ENCODE measurements at regions not wholly inside any gene's neighbourhood (a gene's known extent, or its start where the extent isn't known, plus 50 kb on each side); places are given as distances from the start of the nearest gene placed in this dataset.
A peak's percentile ranks its signal among the peaks of the same experiment; 100 is the strongest.

- Histone ChIP-seq H3K36me3 (ENCODE audit: insufficient read depth, low read length) (no peaks in the 10 kb centered on the region), H3K9ac (ENCODE audit: insufficient read length) (peak overlapping the region; percentile 11), H3K9me3 (ENCODE audit: low read depth, low read length) (no peaks in the 10 kb centered on the region), H3K4me3 (peak overlapping the region; percentile 65), H3K27ac (peak overlapping the region; percentile 95)
- DNase-seq (ENCODE audit: low read depth, low spot score): no peak
- no peak for TF ChIP-seq FOXP2 (optimal IDR thresholded peaks at IDR 0.05; ENCODE audit: control extremely low read depth, extremely low read length, insufficient read depth)
- no peak for TF ChIP-seq EZH2 (IDR thresholded peaks at IDR 0.05)
- no peak for TF ChIP-seq POLR2AphosphoS5 (IDR thresholded peaks at IDR 0.05; ENCODE audit: borderline replicate concordance, low read depth, low read length)
Observed at GRCh38 chr2:67651565-67651964, 254.4 kb downstream of the ETAA1 start.

- no peak for DNase-seq (ENCODE audit: low read depth, low spot score)
- Histone ChIP-seq H3K9me3 (ENCODE audit: low read depth, low read length) (no peaks in the 10 kb centered on the region), H3K4me3 (no peak overlapping the region), H3K9ac (ENCODE audit: insufficient read length) (no peak overlapping the region), H3K36me3 (ENCODE audit: insufficient read depth, low read length) (no peaks in the 10 kb centered on the region), H3K27ac (no peak overlapping the region)
- TF ChIP-seq POLR2AphosphoS5 (IDR thresholded peaks at IDR 0.05; ENCODE audit: borderline replicate concordance, low read depth, low read length) (no peak), EZH2 (IDR thresholded peaks at IDR 0.05) (no peak), FOXP2 (optimal IDR thresholded peaks at IDR 0.05; ENCODE audit: control extremely low read depth, extremely low read length, insufficient read depth) (no peak)
Observed at GRCh38 chr2:67652679-67653078, 255.5 kb downstream of the ETAA1 start.

- H3K27ac ChIP-seq: no peak overlapping the region
Observed at GRCh38 chr2:67656875-67657274, 259.7 kb downstream of the ETAA1 start.

GRCh38 chr2:67658820-67659219, 261.7 kb downstream of the ETAA1 start:
- 0 out of 2 replicates have a peak, but pooled peaks cover 4% of the 10 kb centered on the region for H3K9me3 ChIP-seq (ENCODE audit: low read depth, low read length)
- H3K36me3 ChIP-seq (ENCODE audit: insufficient read depth, low read length): no peaks in the 10 kb centered on the region
- H3K4me3 ChIP-seq: no peak overlapping the region
- DNase-seq (ENCODE audit: low read depth, low spot score): no peak
- TF ChIP-seq FOXP2 (optimal IDR thresholded peaks at IDR 0.05; ENCODE audit: control extremely low read depth, extremely low read length, insufficient read depth) (no peak), POLR2AphosphoS5 (IDR thresholded peaks at IDR 0.05; ENCODE audit: borderline replicate concordance, low read depth, low read length) (no peak), EZH2 (IDR thresholded peaks at IDR 0.05) (no peak)
- no peak overlapping the region for H3K27ac ChIP-seq
- no peak overlapping the region for H3K9ac ChIP-seq (ENCODE audit: insufficient read length)

More at GRCh38 chr2:67656875-67657274, 259.7 kb downstream of the ETAA1 start:
- no peak for DNase-seq (ENCODE audit: low read depth, low spot score)
- no peak for TF ChIP-seq FOXP2 (optimal IDR thresholded peaks at IDR 0.05; ENCODE audit: control extremely low read depth, extremely low read length, insufficient read depth)
- no peak for TF ChIP-seq EZH2 (IDR thresholded peaks at IDR 0.05)
- no peak for TF ChIP-seq POLR2AphosphoS5 (IDR thresholded peaks at IDR 0.05; ENCODE audit: borderline replicate concordance, low read depth, low read length)
- no peak overlapping the region for H3K9ac ChIP-seq (ENCODE audit: insufficient read length)
- H3K9me3 ChIP-seq (ENCODE audit: low read depth, low read length): 0 out of 2 replicates have a peak, but pooled peaks cover 4% of the 10 kb centered on the region
- no peak overlapping the region for H3K4me3 ChIP-seq
- no peaks in the 10 kb centered on the region for H3K36me3 ChIP-seq (ENCODE audit: insufficient read depth, low read length)

- Histone ChIP-seq H3K4me3 (no peak overlapping the region), H3K9me3 (ENCODE audit: low read depth, low read length) (0 out of 2 replicates have a peak, but pooled peaks cover 4% of the 10 kb centered on the region), H3K9ac (ENCODE audit: insufficient read length) (no peak overlapping the region), H3K36me3 (ENCODE audit: insufficient read depth, low read length) (no peaks in the 10 kb centered on the region), H3K27ac (no peak overlapping the region)
- TF ChIP-seq EZH2 (IDR thresholded peaks at IDR 0.05) (no peak), FOXP2 (optimal IDR thresholded peaks at IDR 0.05; ENCODE audit: control extremely low read depth, extremely low read length, insufficient read depth) (no peak), POLR2AphosphoS5 (IDR thresholded peaks at IDR 0.05; ENCODE audit: borderline replicate concordance, low read depth, low read length) (no peak)
- no peak for DNase-seq (ENCODE audit: low read depth, low spot score)
Observed at GRCh38 chr2:67660015-67660602, 263.0 kb downstream of the ETAA1 start.

GRCh38 chr2:67660871-67661270, 263.7 kb downstream of the ETAA1 start:
- no peak for DNase-seq (ENCODE audit: low read depth, low spot score)

GRCh38 chr2:67662222-67662621, 265.1 kb downstream of the ETAA1 start:
- H3K4me3 ChIP-seq: no peak overlapping the region
- no peaks in the 10 kb centered on the region for H3K36me3 ChIP-seq (ENCODE audit: insufficient read depth, low read length)
- TF ChIP-seq POLR2AphosphoS5 (IDR thresholded peaks at IDR 0.05; ENCODE audit: borderline replicate concordance, low read depth, low read length) (no peak), EZH2 (IDR thresholded peaks at IDR 0.05) (no peak), FOXP2 (optimal IDR thresholded peaks at IDR 0.05; ENCODE audit: control extremely low read depth, extremely low read length, insufficient read depth) (no peak)
- H3K9ac ChIP-seq (ENCODE audit: insufficient read length): no peak overlapping the region
- H3K9me3 ChIP-seq (ENCODE audit: low read depth, low read length): 0 out of 2 replicates have a peak, but pooled peaks cover 4% of the 10 kb centered on the region
- no peak for DNase-seq (ENCODE audit: low read depth, low spot score)
- H3K27ac ChIP-seq: no peak overlapping the region

More at GRCh38 chr2:67660871-67661270, 263.7 kb downstream of the ETAA1 start:
- Histone ChIP-seq H3K27ac (no peak overlapping the region), H3K4me3 (no peak overlapping the region), H3K36me3 (ENCODE audit: insufficient read depth, low read length) (no peaks in the 10 kb centered on the region), H3K9ac (ENCODE audit: insufficient read length) (no peak overlapping the region), H3K9me3 (ENCODE audit: low read depth, low read length) (0 out of 2 replicates have a peak, but pooled peaks cover 4% of the 10 kb centered on the region)
- TF ChIP-seq POLR2AphosphoS5 (IDR thresholded peaks at IDR 0.05; ENCODE audit: borderline replicate concordance, low read depth, low read length) (no peak), FOXP2 (optimal IDR thresholded peaks at IDR 0.05; ENCODE audit: control extremely low read depth, extremely low read length, insufficient read depth) (no peak), EZH2 (IDR thresholded peaks at IDR 0.05) (no peak)

GRCh38 chr2:67663776-67664175, 266.6 kb downstream of the ETAA1 start:
- H3K9me3 ChIP-seq (ENCODE audit: low read depth, low read length): 0 out of 2 replicates have a peak, but pooled peaks cover 4% of the 10 kb centered on the region
- H3K27ac ChIP-seq: no peak overlapping the region
- TF ChIP-seq FOXP2 (optimal IDR thresholded peaks at IDR 0.05; ENCODE audit: control extremely low read depth, extremely low read length, insufficient read depth) (no peak), EZH2 (IDR thresholded peaks at IDR 0.05) (no peak), POLR2AphosphoS5 (IDR thresholded peaks at IDR 0.05; ENCODE audit: borderline replicate concordance, low read depth, low read length) (no peak)
- no peaks in the 10 kb centered on the region for H3K36me3 ChIP-seq (ENCODE audit: insufficient read depth, low read length)
- H3K9ac ChIP-seq (ENCODE audit: insufficient read length): no peak overlapping the region
- no peak for DNase-seq (ENCODE audit: low read depth, low spot score)
- no peak overlapping the region for H3K4me3 ChIP-seq

Measured in SK-N-MC (cell line).